Right lobe of liver (tissue), 4 donors: ENCODE measurements at regions not wholly inside any gene's neighbourhood (a gene's known extent, or its start where the extent isn't known, plus 50 kb on each side); places are given as distances from the start of the nearest gene placed in this dataset.

Source experiments
- CTCF ChIP-seq, 4 donors: fragments of 200-600 bp in 3 of 4; fragments of 450-650 bp in 1 of 4; IDR thresholded peaks; one replicate each; pipeline versions ENCODE4 v1.5.1 to v1.8.0; 2016 to 2022; ENCODE audit warnings: antibody characterized with exemption in 4 of 4, mild to moderate bottlenecking in 2 of 4
- POLR2A ChIP-seq: fragments of 450-650 bp; IDR thresholded peaks from one replicate; pipeline ENCODE4 v1.6.1; 2017; ENCODE audit warnings: antibody characterized with exemption, mild to moderate bottlenecking
- donor health status: DM: no; HTN: no; CAD: no.
- donor health status: DM: no; HTN: no; CAD: no.
- donor health status: DM: no; HTN: yes; CAD: no.

DNA sequence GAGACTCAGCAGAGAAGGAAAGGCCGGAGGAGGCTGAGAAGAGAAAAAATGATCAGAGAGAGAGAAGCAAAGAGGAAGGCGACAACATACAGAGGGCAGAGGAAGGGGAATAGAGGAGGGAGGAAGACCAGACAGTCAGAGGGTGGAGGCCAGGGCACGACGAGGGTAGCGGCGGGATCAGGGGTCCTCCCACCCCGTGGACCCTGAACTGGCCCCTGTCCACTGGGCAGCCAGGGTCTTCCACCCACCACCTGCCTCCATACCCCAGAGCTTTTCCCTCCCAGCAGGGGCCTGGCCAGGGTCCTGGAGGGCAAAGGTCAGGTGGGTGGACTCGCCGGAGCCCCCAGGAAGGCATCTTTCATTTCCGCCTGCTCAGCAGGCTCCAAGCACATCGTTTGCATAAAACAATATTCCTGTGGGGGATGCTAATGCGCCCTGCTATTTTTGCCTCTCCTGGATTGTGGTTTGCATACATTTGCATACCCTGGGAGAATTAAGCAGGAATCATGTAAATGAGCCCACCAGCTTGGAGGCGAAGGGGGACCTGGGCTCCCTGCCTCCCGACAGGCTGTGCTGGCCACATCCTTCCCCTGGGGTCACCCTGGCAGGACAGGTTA lies 394.1 kb downstream of the MN1 start:
- TF ChIP-seq POLR2A (no peak), CTCF (IDR thresholded peaks at IDR 0.05) (no peak)
